Esophagus mucosa (tissue), 1 donor: ENCODE measurements at regions not wholly inside any gene's neighbourhood (a gene's known extent, or its start where the extent isn't known, plus 50 kb on each side); places are given as distances from the start of the nearest gene placed in this dataset.

Experiments used
- ATAC-seq: fragments of 200-7000 bp; cut with Tn5 transposase; one replicate; pipeline ENCODE4 v1.9.1; 2020
- donor health status: DM: yes; HTN: yes; CAD: no.

- ATAC-seq = no peak
These were observed 225.9 kb downstream of the BRD1 start for GRCh38 chr22:49601614-49602321.

- ATAC-seq = no peak
These were observed 226.7 kb downstream of the BRD1 start for GRCh38 chr22:49600891-49601431.

- no peak for ATAC-seq
These were observed 227.2 kb downstream of the BRD1 start for GRCh38 chr22:49600468-49600867.

- no peak for ATAC-seq
These were observed 227.8 kb downstream of the BRD1 start for GRCh38 chr22:49599691-49600455.

- no peak for ATAC-seq
These were observed 228.6 kb downstream of the BRD1 start for GRCh38 chr22:49599039-49599438.

GRCh38 chr22:49598338-49598737 is 229.3 kb downstream of the BRD1 start:
- ATAC-seq = no peak

GRCh38 chr22:49597428-49598039 is 230.1 kb downstream of the BRD1 start:
- ATAC-seq = no peak

- no peak for ATAC-seq
These were observed 232.1 kb downstream of the BRD1 start for GRCh38 chr22:49595465-49596078.

- no peak for ATAC-seq
These were observed 233.6 kb downstream of the BRD1 start for GRCh38 chr22:49594078-49594477.

- ATAC-seq = no peak
These were observed 234.2 kb downstream of the BRD1 start for GRCh38 chr22:49593509-49593908.

GRCh38 chr22:49592780-49593501 is 234.7 kb downstream of the BRD1 start:
- no peak for ATAC-seq

- no peak for ATAC-seq
These were observed 236.7 kb downstream of the BRD1 start for GRCh38 chr22:49590851-49591445.

GRCh38 chr22:49590381-49590780 is 237.3 kb downstream of the BRD1 start:
- no peak for ATAC-seq

GRCh38 chr22:49589811-49590210 is 237.9 kb downstream of the BRD1 start:
- peak; percentile 13 for ATAC-seq

- ATAC-seq = no peak
These were observed 238.4 kb downstream of the BRD1 start for GRCh38 chr22:49589301-49589700.

GRCh38 chr22:49588739-49589138 is 238.9 kb downstream of the BRD1 start:
- no peak for ATAC-seq

GRCh38 chr22:49587987-49588386 is 239.7 kb downstream of the BRD1 start:
- no peak for ATAC-seq

GRCh38 chr22:49587421-49587820 is 240.3 kb downstream of the BRD1 start:
- ATAC-seq = no peak

- no peak for ATAC-seq
These were observed 240.8 kb downstream of the BRD1 start for GRCh38 chr22:49586873-49587272.

GRCh38 chr22:49586244-49586748 is 241.4 kb downstream of the BRD1 start:
- no peak for ATAC-seq

GRCh38 chr22:49585461-49586243 is 242.0 kb downstream of the BRD1 start:
- ATAC-seq = no peak
